HepG2 (cell line): ENCODE measurements at regions not wholly inside any gene's neighbourhood (a gene's known extent, or its start where the extent isn't known, plus 50 kb on each side); places are given as distances from the start of the nearest gene placed in this dataset.

ENCODE experiments used
- ATAC-seq: fragments of 200-7000 bp; cut with Tn5 transposase; 3 replicates; pipeline ENCODE4 v1.9.1; 2020; ENCODE audit warnings: mild to moderate bottlenecking, moderate library complexity
- BruUV-seq: library from RNA; stranded (reverse); fragments of 400-500 nt; replicated peaks from 2 replicates; lab custom pipeline; 2021; lab: Mats Ljungman, UMichigan
- CTCF ChIA-PET: fragments of 300-600 bp; formaldehyde crosslinking; extraction: SDS; loops from one replicate; lab custom pipeline; 2021; ENCODE audit warnings: low total read pairs, inconsistent platforms, low intra/inter-chr PET ratio; lab: Yijun Ruan, JAX
- POLR2A ChIA-PET: fragments of 350-600 bp; sonication (Branson Sonifier 250); formaldehyde crosslinking; loops from one replicate; lab custom pipeline; 2020; ENCODE audit warnings: antibody characterized with exemption, inconsistent platforms; lab: Yijun Ruan, JAX
- DNase-seq: peaks from one replicate; pipeline ENCODE4 v3.0.0-alpha.2; 2015; ENCODE audit warnings: low spot score
- FAIRE-seq: peaks from 3 replicates; lab custom pipeline; 2011; peaks lifted over from hg19 to GRCh38; lab: Jason Lieb, UNC
- H2AFZ ChIP-seq: one replicate; pipeline ENCODE4 v1.6.1; 2011; ENCODE audit warnings: low read length, inconsistent platforms
- H3K27ac ChIP-seq: fragments of 300-600 bp; 3 replicates; pipeline ENCODE4 v1.8.0; 2011; ENCODE audit warnings: mixed run types, mild to moderate bottlenecking, mixed read lengths, low read length, inconsistent platforms; ENCODE audit not compliant: insufficient read depth; ENCODE audit errors: extremely low read length
- H3K27me3 ChIP-seq, 2 experiments: fragments of 200-600 bp in 1 of 2; 2 replicates in 1 of 2; 3 replicates in 1 of 2; pipeline versions ENCODE4 v1.6.0 to v1.8.0; 2011; ENCODE audit warnings: low read length in 2 of 2, mild to moderate bottlenecking in 2 of 2, moderate library complexity in 2 of 2, inconsistent platforms in 1 of 2; ENCODE audit not compliant: insufficient read depth in 2 of 2, control insufficient read depth in 1 of 2
- H3K36me3 ChIP-seq, 2 experiments: fragments of 200-600 bp in 1 of 2; replicated peaks in 1 of 2; 2 replicates in 1 of 2; 3 replicates in 1 of 2; pipeline versions ENCODE4 v1.5.1 to v1.8.0; 2011; ENCODE audit warnings: low read length in 2 of 2, inconsistent platforms in 1 of 2; ENCODE audit not compliant: insufficient read depth in 2 of 2, control insufficient read depth in 1 of 2
- H3K4me1 ChIP-seq: 2 replicates; pipeline ENCODE4 v1.5.1; 2012; ENCODE audit warnings: low read length, inconsistent platforms; ENCODE audit not compliant: insufficient read depth
- H3K4me2 ChIP-seq: 2 replicates; pipeline ENCODE4 v1.6.0; 2011; ENCODE audit warnings: low read depth, low read length, inconsistent platforms
- H3K4me3 ChIP-seq, 3 experiments: fragments of 200-600 bp in 1 of 3; sonication (generic), shearing (Covaris generic) in 1 of 3; replicated peaks in 1 of 3; 2 replicates each; pipeline ENCODE4 v1.5.1; 2011 to 2016; ENCODE audit warnings: low read length in 3 of 3, inconsistent platforms in 2 of 3, low read depth in 2 of 3, mild to moderate bottlenecking in 2 of 3, control low read depth in 1 of 3, mixed read lengths in 1 of 3; ENCODE audit not compliant: insufficient read depth in 1 of 3
- H3K79me2 ChIP-seq: one replicate; pipeline ENCODE4 v1.6.1; 2011; ENCODE audit warnings: low read length, inconsistent platforms; ENCODE audit not compliant: insufficient read depth
- H3K9ac ChIP-seq: 2 replicates; pipeline ENCODE4 v1.6.0; 2011; ENCODE audit warnings: mild to moderate bottlenecking, low read depth, low read length, inconsistent platforms; ENCODE audit not compliant: insufficient read depth
- H3K9me3 ChIP-seq: 2 replicates; pipeline ENCODE4 v1.5.1; 2012; ENCODE audit warnings: mild to moderate bottlenecking, low read length
- H4K20me1 ChIP-seq: 2 replicates; pipeline ENCODE4 v1.6.0; 2011; ENCODE audit warnings: inconsistent platforms, mild to moderate bottlenecking, low read length, moderate library complexity; ENCODE audit not compliant: insufficient read depth
- CBX1 ChIP-seq: IDR thresholded peaks from one replicate; pipeline ENCODE4 v1.6.1; 2016; ENCODE audit warnings: antibody characterized with exemption, low read depth
- ELF1 ChIP-seq: sonication (generic); formaldehyde crosslinking; IDR thresholded peaks from 2 replicates; pipeline ENCODE4 v1.4.0; 2020; ENCODE audit warnings: missing genetic modification reagents
- JARID2 ChIP-seq: sonication (generic); formaldehyde crosslinking; IDR thresholded peaks from 2 replicates; pipeline ENCODE4 v1.8.1; 2023; ENCODE audit warnings: missing genetic modification reagents, inconsistent platforms; ENCODE audit not compliant: insufficient replicate concordance
- RORA ChIP-seq: sonication (generic); formaldehyde crosslinking; IDR thresholded peaks from 2 replicates; pipeline ENCODE4 v1.5.0; 2020; ENCODE audit warnings: mild to moderate bottlenecking, missing genetic modification reagents, moderate library complexity
- ZBTB21 ChIP-seq: sonication (generic); formaldehyde crosslinking; IDR thresholded peaks from 2 replicates; pipeline ENCODE4 v1.4.0; 2020; ENCODE audit warnings: missing genetic modification reagents
- ZFAT ChIP-seq: sonication (generic); formaldehyde crosslinking; conservative IDR thresholded peaks from 2 replicates; pipeline ENCODE4 v1.8.1; 2023; ENCODE audit warnings: missing genetic modification reagents, inconsistent platforms
- ZNF33A ChIP-seq: sonication (generic); formaldehyde crosslinking; IDR thresholded peaks from 2 replicates; pipeline ENCODE4 v1.5.1; 2020; ENCODE audit warnings: missing genetic modification reagents, mild to moderate bottlenecking, moderate library complexity, borderline replicate concordance
- WGBS: methylation state at CpG from one replicate; pipeline ENCODE4 v1.1.6; 2017; ENCODE audit warnings: low lambda C conversion rate; 5-methylcytosine and 5-hydroxymethylcytosine counted together
- in situ Hi-C: cut with HindIII; loops from 2 replicates; pipeline ENCODE4 v1.10.0; 2017; ENCODE audit warnings: low pct_unique_long_range_greater_than_20kb; ENCODE audit not compliant: extremely low pct_ligation_motif_present
- intact Hi-C: fragments of 100-400 bp; cut with micrococcal nuclease; formaldehyde crosslinking; loops from one replicate; pipeline ENCODE4 v1.10.0; 2022; ENCODE audit not compliant: unreplicated experiment
- TF ChIP-seq, protein P1 (sequence below): sonication (generic); formaldehyde crosslinking; conservative IDR thresholded peaks from 2 replicates; pipeline ENCODE4 v1.8.0; 2022; ENCODE audit warnings: low read depth, missing genetic modification reagents
- TF ChIP-seq, protein P2 (sequence below): sonication (generic); formaldehyde crosslinking; IDR thresholded peaks from 2 replicates; pipeline ENCODE4 v1.9.0; 2021; ENCODE audit warnings: missing genetic modification reagents, mild to moderate bottlenecking, borderline replicate concordance

DNA sequence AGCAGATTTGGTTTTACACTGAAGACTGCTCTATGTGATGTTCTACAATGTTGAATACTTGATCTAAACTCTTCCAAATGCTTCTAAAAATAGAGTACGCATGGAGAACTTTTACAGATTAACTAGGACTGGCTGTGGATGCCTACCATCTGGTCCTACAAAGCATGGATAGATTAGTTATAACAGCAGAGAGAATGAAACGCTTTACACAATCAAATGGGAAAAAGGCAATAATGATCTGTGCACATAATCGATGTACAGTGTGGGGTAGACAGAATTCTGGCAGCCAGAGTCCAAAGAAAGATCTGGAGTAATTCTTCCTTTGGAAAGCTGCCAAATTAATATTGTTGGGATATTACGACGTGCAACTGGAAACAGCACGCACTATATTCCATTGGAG is 1885.5 kb upstream of the PRR20A start:
- no peak overlapping the region for H3K27ac ChIP-seq
- BruUV-seq: no TSS peak
- no peak overlapping the region for H2AFZ ChIP-seq
- in situ Hi-C loops: no loop called here
- H3K27me3 ChIP-seq: no peaks in the 10 kb centered on the region
- H3K36me3 ChIP-seq: no peaks in the 10 kb centered on the region
- ATAC-seq: no peak
- H3K4me1 ChIP-seq: no peaks in the 10 kb centered on the region
- CTCF ChIA-PET: no interaction called here
- WGBS: 36% methylated on average over 6 of the region's 6 CpGs
- no peak for DNase-seq
- H3K79me2 ChIP-seq: no peaks in the 10 kb centered on the region
- H3K9me3 ChIP-seq: peaks cover 27% of the 10 kb centered on the region
- no peak overlapping the region for H3K9ac ChIP-seq
- no peak overlapping the region for H3K4me2 ChIP-seq
- POLR2A ChIA-PET: no interaction called here
- intact Hi-C loops: no loop called here
- no peaks in the 10 kb centered on the region for H4K20me1 ChIP-seq
- FAIRE-seq: no peak
- H3K4me3 ChIP-seq: no peak overlapping the region
- TF ChIP-seq, protein P1, sequence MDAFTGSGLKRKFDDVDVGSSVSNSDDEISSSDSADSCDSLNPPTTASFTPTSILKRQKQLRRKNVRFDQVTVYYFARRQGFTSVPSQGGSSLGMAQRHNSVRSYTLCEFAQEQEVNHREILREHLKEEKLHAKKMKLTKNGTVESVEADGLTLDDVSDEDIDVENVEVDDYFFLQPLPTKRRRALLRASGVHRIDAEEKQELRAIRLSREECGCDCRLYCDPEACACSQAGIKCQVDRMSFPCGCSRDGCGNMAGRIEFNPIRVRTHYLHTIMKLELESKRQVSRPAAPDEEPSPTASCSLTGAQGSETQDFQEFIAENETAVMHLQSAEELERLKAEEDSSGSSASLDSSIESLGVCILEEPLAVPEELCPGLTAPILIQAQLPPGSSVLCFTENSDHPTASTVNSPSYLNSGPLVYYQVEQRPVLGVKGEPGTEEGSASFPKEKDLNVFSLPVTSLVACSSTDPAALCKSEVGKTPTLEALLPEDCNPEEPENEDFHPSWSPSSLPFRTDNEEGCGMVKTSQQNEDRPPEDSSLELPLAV (CRISPR knock-in tag): no peak
- no peak for TF ChIP-seq RORA (CRISPR knock-in tag)
- TF ChIP-seq, protein P2, sequence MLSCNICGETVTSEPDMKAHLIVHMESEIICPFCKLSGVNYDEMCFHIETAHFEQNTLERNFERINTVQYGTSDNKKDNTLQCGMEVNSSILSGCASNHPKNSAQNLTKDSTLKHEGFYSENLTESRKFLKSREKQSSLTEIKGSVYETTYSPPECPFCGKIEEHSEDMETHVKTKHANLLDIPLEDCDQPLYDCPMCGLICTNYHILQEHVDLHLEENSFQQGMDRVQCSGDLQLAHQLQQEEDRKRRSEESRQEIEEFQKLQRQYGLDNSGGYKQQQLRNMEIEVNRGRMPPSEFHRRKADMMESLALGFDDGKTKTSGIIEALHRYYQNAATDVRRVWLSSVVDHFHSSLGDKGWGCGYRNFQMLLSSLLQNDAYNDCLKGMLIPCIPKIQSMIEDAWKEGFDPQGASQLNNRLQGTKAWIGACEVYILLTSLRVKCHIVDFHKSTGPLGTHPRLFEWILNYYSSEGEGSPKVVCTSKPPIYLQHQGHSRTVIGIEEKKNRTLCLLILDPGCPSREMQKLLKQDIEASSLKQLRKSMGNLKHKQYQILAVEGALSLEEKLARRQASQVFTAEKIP (CRISPR knock-in tag): no peak
- no peak for TF ChIP-seq CBX1
- TF ChIP-seq ZBTB21 (CRISPR knock-in tag): no peak
- TF ChIP-seq ELF1: no peak
- TF ChIP-seq ZFAT (CRISPR knock-in tag): no peak
- no peak for TF ChIP-seq ZNF33A (CRISPR knock-in tag)
- no peak for TF ChIP-seq JARID2 (CRISPR knock-in tag)
- TF ChIP-seq, all 625 proteins: peak for 0
